Lower leg skin (tissue), 3 donors: ENCODE measurements at regions not wholly inside any gene's neighbourhood (a gene's known extent, or its start where the extent isn't known, plus 50 kb on each side); places are given as distances from the start of the nearest gene placed in this dataset.

Source experiments
- POLR2A ChIP-seq, 2 donors: fragments of 450-650 bp; IDR thresholded peaks; one replicate each; pipeline ENCODE4 v1.6.1; 2016 to 2017; ENCODE audit warnings: antibody characterized with exemption in 2 of 2, mild to moderate bottlenecking in 1 of 2, moderate library complexity in 1 of 2
- TF ChIP-seq, protein P1 (sequence below), 3 donors: fragments of 450-650 bp; IDR thresholded peaks; one replicate each; pipeline ENCODE4 v1.5.1; 2016; ENCODE audit warnings: antibody characterized with exemption in 3 of 3, mild to moderate bottlenecking in 3 of 3, moderate library complexity in 2 of 3

DNA sequence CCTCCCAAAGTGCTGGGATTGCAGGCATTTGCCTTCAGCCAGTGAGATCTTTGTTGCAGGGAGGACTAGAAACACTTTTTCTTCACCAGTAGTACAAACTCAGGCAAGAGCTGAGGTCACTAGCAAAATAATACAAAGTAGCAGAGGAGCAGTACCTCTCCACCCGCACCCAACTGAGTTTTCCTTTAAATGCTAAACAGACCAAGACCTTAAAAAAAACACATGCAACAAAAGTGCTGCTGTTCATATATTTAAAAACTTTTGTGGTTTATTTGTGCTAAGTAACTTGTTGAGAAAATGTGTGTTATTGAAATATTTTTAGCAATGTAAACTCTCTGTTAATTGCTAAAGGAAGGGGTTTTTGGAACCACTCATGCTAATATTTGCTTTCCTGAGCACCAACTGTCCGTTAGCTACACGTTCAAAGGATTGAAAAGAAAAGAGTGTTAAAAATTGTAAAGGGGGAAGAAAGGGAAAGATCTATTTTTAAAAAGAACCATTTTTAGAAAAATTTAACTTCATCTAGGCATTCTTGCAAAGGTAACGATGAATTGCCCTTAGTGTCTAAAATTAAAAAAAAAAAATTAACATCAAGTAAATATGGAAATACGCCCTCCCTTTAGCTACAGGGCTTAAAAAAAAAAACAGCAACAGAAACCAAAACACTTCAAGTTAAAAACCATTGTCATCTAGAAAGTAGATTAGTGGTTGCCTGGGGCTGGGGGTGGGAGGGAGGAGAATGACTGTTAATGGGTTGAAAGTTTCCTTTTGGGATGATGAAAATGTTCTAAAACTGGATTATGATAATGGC lies 114.0 kb upstream of the KRAS start:
- TF ChIP-seq POLR2A (IDR thresholded peaks at IDR 0.05), result no peak
- TF ChIP-seq, protein P1, sequence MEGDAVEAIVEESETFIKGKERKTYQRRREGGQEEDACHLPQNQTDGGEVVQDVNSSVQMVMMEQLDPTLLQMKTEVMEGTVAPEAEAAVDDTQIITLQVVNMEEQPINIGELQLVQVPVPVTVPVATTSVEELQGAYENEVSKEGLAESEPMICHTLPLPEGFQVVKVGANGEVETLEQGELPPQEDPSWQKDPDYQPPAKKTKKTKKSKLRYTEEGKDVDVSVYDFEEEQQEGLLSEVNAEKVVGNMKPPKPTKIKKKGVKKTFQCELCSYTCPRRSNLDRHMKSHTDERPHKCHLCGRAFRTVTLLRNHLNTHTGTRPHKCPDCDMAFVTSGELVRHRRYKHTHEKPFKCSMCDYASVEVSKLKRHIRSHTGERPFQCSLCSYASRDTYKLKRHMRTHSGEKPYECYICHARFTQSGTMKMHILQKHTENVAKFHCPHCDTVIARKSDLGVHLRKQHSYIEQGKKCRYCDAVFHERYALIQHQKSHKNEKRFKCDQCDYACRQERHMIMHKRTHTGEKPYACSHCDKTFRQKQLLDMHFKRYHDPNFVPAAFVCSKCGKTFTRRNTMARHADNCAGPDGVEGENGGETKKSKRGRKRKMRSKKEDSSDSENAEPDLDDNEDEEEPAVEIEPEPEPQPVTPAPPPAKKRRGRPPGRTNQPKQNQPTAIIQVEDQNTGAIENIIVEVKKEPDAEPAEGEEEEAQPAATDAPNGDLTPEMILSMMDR (IDR thresholded peaks at IDR 0.05), result no peak
